HUES6 (cell line): ENCODE measurements at regions not wholly inside any gene's neighbourhood (a gene's known extent, or its start where the extent isn't known, plus 50 kb on each side); places are given as distances from the start of the nearest gene placed in this dataset.
"Not testable (repeated sequence)": the region's sequence is repeated elsewhere in the genome, so short reads cannot be mapped to it uniquely, and the experiment has no call there.

Experiments used
- H3K27ac ChIP-seq: 2 replicates; pipeline ENCODE4 v1.7.0; 2013; ENCODE audit warnings: low read depth, mild to moderate bottlenecking, low read length, inconsistent platforms
- H3K27me3 ChIP-seq: 2 replicates; pipeline ENCODE4 v1.6.1; 2013; ENCODE audit warnings: low read length; ENCODE audit not compliant: control insufficient read depth, insufficient read depth
- H3K36me3 ChIP-seq: 2 replicates; pipeline ENCODE4 v1.6.1; 2013; ENCODE audit warnings: low read length; ENCODE audit not compliant: control insufficient read depth, insufficient read depth
- H3K4me1 ChIP-seq: 2 replicates; pipeline ENCODE4 v1.6.1; 2013; ENCODE audit warnings: low read length; ENCODE audit not compliant: control insufficient read depth, insufficient read depth
- H3K4me3 ChIP-seq: 2 replicates; pipeline ENCODE4 v1.5.1; 2013; ENCODE audit warnings: low read depth, low read length
- H3K9ac ChIP-seq: one replicate; pipeline ENCODE4 v1.6.1; 2013; ENCODE audit warnings: mild to moderate bottlenecking, low read length
- H3K9me3 ChIP-seq: 2 replicates; pipeline ENCODE4 v1.6.1; 2013; ENCODE audit warnings: low read depth, low read length; ENCODE audit not compliant: control insufficient read depth, insufficient read depth

DNA sequence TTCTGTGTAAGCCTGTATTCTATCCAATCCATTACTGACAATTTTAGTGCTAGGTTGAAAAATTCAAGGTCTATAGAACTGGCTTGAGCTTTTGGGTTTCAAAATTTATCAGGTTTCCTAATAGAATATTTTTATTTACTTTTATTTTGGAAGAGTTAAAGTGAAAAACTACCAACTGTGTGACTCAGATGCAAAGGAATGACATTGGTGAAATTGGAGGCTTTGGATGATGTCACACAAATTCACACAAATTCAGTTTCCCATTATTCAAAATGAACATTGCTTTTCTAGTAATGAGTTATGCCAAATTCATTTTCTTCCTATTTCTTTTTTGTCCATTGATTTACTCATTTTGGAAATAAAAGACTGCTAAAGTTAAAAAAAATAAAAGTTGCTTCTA, 186.9 kb downstream of the ALX1 start:
- H3K4me1 ChIP-seq: peaks cover 25% of the 10 kb centered on the region
- no peaks in the 10 kb centered on the region for H3K27me3 ChIP-seq
- H3K36me3 ChIP-seq: peaks cover 6% of the 10 kb centered on the region; the same call in 1 of the 2 replicates
- H3K27ac ChIP-seq: no peak overlapping the region
- H3K4me3 ChIP-seq: no peak overlapping the region
- H3K9ac ChIP-seq: no peak overlapping the region
- H3K9me3 ChIP-seq: peaks cover 5% of the 10 kb centered on the region; the same call in 1 of the 2 replicates

DNA sequence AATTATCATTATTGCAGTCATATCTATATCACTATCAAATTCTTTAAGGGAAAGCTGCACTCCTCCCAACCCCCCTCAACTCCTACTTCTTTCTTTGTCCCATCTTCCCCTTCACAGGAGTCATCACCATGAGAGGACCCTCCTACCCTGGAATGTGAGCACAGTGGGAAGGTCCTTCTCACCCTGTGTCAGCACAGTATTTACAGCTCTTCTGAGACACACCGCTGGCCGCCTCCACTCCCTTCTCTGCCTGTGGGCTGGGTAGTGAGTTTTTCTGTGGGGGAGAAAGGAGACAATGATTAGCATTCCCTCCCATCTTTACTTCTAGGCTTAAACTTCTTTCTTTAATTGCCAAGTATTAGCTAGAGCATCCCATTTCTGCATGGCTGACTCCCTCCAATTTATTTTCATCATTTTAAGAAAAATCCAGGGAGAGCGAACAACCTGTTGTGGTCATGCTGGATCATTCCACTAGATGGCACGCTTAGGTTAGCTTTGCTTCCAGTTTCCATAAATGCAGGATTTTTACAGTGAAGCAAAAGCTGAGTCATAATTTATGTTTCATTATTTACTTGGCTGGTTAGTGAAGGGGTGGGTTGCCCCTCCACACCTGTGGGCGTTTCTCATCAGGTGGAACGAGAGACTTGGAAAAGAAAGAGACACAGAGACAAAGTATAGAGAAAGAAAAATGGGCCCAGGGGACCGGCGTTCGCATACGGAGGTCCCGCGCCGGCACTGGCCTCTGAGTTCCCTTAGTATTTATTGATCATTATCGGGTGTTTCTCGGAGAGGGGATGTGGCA, 188.5 kb downstream of the ALX1 start:
- peak overlapping the region; percentile 79 for H3K9ac ChIP-seq
- peaks cover 5% of the 10 kb centered on the region; the same call in 1 of the 2 replicates for H3K9me3 ChIP-seq
- peak overlapping the region; percentile 40 for H3K4me3 ChIP-seq
- H3K4me1 ChIP-seq: peaks cover 25% of the 10 kb centered on the region
- H3K36me3 ChIP-seq: peaks cover 6% of the 10 kb centered on the region; the same call in 1 of the 2 replicates
- peak overlapping the region; percentile 49; the same call in 1 of the 2 replicates for H3K27ac ChIP-seq
- H3K27me3 ChIP-seq: no peaks in the 10 kb centered on the region

DNA sequence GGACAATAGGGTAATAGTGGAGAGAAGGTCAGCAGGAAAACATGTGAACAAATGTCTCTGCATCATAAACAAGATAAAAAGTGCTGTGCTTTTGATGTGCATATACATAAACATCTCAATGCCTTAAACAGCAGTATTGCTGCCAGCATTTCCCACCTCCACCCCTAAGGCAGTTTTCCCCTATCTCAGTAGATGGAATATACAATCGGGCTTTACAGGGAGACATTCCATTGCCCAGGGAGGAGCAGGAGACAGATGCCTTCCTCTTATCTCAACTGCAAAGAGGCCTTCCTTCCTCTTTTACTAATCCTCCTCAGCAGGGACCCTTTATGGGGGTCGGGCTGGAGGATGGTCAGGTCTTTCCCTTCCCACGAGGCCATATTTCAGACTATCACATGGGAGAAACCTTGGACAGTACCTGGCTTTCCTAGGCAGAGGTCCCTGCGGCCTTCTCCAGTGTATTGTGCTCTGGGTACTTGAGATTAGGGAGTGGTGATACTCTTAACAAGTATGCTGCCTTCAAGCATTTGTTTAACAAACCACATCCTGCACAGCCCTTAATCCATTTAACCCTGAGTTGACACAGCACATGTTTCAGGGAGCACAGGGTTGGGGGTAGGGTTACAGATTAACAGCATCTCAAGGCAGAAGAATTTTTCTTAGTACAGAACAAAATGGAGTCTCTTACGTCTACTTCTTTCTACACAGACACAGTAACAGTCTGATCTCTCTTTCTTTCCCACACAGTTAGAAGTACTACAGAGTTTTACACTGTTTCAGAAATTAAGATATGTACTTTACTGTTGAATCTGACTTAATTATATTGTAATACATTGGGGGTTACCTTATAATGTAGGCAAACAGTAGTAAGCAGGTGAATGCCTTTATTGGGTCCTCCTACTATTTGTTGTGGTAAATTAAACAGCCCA, 189.4 kb downstream of the ALX1 start:
- not testable (repeated sequence) for H3K9me3 ChIP-seq, H3K27me3 ChIP-seq, H3K36me3 ChIP-seq
- peak overlapping the region; percentile 79 for H3K9ac ChIP-seq
- peak overlapping the region; percentile 84; the same call in 1 of the 2 replicates for H3K27ac ChIP-seq
- H3K4me3 ChIP-seq: peak overlapping the region; percentile 40
- H3K4me1 ChIP-seq: peaks cover 25% of the 10 kb centered on the region

DNA sequence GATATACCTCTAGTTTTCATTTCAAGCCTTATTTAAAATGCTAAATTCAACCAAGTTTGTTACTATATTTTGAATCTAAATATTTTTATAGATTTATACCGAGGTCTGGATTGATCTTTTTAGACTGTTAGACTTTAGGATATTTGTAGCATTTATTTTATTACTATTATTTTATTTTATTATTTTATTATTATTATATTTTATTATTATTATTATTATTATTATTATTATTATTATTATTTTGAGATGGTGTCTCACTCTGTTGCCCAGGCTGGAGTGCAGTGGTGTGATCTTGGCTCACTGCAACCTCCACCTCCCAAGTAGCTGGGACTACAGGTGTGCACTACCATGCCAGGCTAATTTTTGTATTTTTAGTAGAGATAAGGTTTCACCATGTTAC, 195.3 kb downstream of the ALX1 start:
- H3K4me1 ChIP-seq, H3K36me3 ChIP-seq, H3K4me3 ChIP-seq, H3K9ac ChIP-seq, H3K9me3 ChIP-seq, H3K27ac ChIP-seq, H3K27me3 ChIP-seq: not testable (repeated sequence)

DNA sequence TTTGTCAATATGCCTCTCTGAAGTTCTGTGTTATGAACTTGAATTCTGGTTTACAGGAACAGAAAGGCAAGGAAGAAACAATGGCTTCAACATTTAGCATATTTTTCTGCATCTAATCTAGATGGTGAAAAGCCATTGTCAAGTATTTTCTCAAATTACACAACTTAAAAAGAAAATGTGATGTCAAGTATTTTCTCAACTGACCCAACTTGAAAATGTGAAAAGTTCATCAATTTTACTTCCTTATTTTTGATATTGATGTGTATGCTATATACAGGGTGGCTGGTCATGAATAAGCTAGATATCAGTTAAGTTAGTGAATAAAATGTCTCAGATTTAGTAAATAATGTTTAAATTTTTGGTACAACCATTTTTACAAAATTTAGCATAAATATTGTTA, 196.7 kb downstream of the ALX1 start:
- Histone ChIP-seq H3K9me3 (peaks cover 5% of the 10 kb centered on the region; the same call in 1 of the 2 replicates), H3K9ac (no peak overlapping the region), H3K4me1 (no peaks in the 10 kb centered on the region), H3K27me3 (no peaks in the 10 kb centered on the region), H3K36me3 (no peaks in the 10 kb centered on the region), H3K27ac (0 out of 2 replicates have a peak overlapping the region, but pooled peaks have one; percentile 18), H3K4me3 (no peak overlapping the region)

DNA sequence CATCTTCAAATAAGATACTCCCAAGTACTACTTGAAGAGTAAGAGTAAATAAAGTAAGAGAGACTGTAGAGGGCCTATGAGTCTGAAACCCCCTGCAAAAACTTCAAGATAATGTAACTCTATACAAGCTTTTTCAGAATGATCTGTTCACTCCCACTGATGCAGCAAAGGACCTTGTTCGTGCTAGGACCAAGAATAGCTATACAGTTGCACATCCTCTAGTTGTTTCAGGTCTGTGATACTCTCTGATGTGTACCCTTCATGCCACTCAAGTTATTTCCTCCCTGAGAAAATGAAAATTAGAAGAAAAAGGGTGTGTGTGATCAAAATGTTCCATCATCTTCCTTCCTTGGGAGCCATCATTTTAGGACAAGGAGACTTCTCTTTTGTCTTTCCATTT, 204.4 kb downstream of the ALX1 start:
- Histone ChIP-seq H3K9ac (no peak overlapping the region), H3K27me3 (no peaks in the 10 kb centered on the region), H3K4me3 (no peak overlapping the region), H3K36me3 (no peaks in the 10 kb centered on the region), H3K27ac (no peak overlapping the region), H3K4me1 (no peaks in the 10 kb centered on the region), H3K9me3 (no peaks in the 10 kb centered on the region)

DNA sequence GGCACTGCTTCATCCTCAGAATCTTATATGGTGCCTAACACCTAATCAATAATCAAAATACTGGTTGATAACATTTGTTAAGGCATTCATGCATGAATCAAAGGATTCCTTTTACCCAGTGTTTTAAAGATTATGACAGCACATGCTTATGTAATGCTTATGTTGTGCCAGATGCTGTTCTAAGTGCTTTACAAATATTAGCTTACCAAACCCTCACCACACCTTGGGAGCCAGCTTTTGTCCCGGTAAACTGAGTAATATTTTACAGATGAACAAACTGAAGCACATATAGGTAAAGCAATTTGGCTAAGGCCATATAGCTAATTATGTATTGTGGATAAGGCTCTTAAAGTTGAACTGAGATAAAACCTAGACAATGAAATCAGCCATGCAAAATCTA, 209.2 kb downstream of the ALX1 start:
- no peak overlapping the region for H3K27ac ChIP-seq
- no peaks in the 10 kb centered on the region for H3K36me3 ChIP-seq
- H3K9me3 ChIP-seq: peaks cover 6% of the 10 kb centered on the region; the same call in 1 of the 2 replicates
- no peaks in the 10 kb centered on the region for H3K4me1 ChIP-seq
- no peak overlapping the region for H3K9ac ChIP-seq
- no peak overlapping the region for H3K4me3 ChIP-seq
- no peaks in the 10 kb centered on the region for H3K27me3 ChIP-seq

DNA sequence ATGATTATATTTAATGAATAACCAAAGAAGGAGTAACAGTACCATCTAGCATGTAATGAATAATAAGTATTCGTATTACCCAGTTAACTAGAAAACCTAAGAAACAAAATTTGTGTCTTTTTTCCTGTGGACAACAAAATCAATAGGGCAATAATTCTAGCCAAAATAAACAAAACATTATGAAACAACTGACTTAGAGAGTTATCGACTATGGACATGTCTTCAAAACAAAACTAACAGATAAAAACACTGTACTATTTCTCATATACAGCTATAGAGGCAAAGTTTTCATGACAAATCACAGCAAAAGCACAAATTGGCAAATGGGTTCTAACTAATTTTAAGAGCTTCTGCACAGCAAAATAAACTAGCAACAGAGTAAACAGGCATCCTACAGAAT, 224.1 kb downstream of the ALX1 start:
- no peak overlapping the region for H3K9ac ChIP-seq
- no peaks in the 10 kb centered on the region for H3K36me3 ChIP-seq
- H3K27ac ChIP-seq: no peak overlapping the region
- H3K9me3 ChIP-seq: no peaks in the 10 kb centered on the region
- H3K4me3 ChIP-seq: no peak overlapping the region
- H3K27me3 ChIP-seq: no peaks in the 10 kb centered on the region
- no peaks in the 10 kb centered on the region for H3K4me1 ChIP-seq

DNA sequence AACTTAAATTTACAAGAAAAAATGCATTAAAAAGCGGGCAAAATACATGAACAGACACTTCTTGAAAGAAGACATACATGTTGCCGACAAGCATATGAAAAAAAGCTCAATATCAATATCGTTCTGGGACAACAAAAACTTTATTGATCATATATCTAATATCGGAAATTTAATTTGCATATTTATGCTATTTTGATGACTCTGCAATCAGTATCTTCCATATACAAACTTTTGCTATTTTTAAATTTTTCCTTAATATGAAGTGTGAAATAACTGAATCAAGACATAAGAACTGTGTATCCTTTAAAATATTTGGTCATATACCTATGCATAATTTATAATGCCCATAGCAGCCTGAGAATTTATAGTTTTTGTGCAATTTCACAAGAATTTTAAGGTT, 224.6 kb downstream of the ALX1 start:
- Histone ChIP-seq H3K4me1 (no peaks in the 10 kb centered on the region), H3K27ac (no peak overlapping the region), H3K4me3 (no peak overlapping the region), H3K9me3 (no peaks in the 10 kb centered on the region), H3K27me3 (no peaks in the 10 kb centered on the region), H3K36me3 (no peaks in the 10 kb centered on the region), H3K9ac (no peak overlapping the region)

DNA sequence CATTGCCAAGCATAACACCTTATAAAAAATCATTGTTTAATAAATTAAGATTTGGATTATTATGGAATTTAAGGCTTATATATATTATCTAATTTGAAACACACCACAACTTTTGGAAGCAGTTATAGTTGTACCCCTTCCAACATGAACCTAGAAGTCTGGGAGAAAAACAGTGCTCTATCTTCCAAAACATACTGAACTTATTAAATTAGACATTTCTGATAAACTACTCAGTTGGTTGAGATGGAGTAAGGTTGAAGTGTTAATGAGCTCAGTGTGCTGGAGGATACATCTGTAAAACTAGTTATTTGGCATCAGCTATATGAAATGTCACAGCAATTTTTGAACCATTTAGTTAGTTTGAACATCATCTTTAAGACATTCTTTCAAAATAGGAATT, 227.4 kb downstream of the ALX1 start:
- Histone ChIP-seq H3K27ac (no peak overlapping the region), H3K27me3 (no peaks in the 10 kb centered on the region), H3K4me3 (no peak overlapping the region), H3K36me3 (no peaks in the 10 kb centered on the region), H3K9ac (no peak overlapping the region), H3K4me1 (no peaks in the 10 kb centered on the region), H3K9me3 (no peaks in the 10 kb centered on the region)
